ENCODE measurements at regions not wholly inside any gene's neighbourhood (a gene's known extent, or its start where the extent isn't known, plus 50 kb on each side); places are given as distances from the start of the nearest gene placed in this dataset.
A peak's percentile ranks its signal among the peaks of the same experiment; 100 is the strongest.
"Not testable (repeated sequence)": the region's sequence is repeated elsewhere in the genome, so short reads cannot be mapped to it uniquely, and the experiment has no call there.

DNA sequence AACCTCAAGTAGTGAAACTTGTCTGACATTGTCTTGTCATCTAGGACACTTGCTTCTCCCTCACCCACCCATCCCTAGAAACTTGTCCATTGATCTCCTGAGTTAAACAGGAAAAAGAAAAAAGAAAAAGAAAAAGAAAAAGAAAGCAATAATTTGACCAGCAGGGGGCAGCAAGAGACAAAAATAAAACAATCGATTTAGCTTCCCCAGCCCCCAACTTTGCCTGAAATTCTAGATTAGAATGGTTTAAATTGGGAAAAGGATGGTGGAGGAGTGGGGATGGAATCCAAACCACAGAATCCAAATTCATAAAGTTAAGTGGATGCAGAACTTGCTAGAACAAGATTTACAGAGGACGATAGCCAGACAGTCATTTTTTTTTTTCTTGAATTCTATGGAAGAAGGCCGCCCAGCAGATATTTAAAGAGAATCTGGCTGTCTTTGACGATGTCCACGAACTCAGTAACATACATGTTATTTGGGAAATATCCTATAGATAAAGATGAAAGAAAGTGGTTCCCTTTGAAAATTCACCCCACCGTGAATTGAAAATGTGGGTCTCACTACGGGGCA, 282.9 kb downstream of the USP46 start:
- DNase-seq, result peak in 1 of 2 donors; percentile 34

DNA sequence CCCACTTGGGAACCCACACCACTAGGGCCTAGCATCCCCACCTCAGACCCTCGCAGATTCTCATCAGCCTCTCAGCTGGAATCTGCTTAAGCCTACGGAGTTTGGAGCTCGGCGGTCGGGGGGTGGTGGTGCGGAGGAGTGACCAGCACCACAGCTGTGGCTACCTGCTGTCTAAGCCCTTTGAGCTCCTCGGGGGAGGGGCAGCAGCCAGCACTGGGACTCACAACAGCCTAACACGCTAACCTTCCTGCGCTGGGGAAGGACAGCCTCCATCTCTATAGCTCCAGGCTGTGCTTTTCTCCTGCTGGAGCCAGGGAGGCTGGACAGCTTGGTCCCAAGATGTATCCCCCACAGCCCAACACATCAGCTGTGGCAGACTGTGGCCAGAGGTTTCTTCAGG, 281.5 kb downstream of the USP46 start:
- DNase-seq, result no peak

DNA sequence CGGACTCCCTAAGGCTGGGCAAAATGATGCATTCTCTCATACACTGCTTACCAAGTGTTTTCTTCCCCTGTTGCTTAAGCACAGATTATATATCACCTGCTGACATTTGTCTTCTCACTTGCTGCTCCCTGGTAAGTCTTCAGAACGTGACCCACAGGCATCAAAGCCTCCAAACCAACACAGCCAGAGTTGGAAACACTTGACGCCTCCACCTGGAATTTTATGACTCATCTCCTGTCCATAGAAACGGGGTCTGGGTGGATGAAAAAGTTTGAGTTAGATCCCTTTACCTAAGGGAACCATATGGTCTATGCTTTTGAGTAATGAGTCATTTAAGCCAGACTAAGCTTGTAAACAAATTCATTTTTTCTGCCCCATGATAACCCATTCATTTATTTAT, 251.6 kb downstream of the USP46 start:
- DNase-seq, result no peak

DNA sequence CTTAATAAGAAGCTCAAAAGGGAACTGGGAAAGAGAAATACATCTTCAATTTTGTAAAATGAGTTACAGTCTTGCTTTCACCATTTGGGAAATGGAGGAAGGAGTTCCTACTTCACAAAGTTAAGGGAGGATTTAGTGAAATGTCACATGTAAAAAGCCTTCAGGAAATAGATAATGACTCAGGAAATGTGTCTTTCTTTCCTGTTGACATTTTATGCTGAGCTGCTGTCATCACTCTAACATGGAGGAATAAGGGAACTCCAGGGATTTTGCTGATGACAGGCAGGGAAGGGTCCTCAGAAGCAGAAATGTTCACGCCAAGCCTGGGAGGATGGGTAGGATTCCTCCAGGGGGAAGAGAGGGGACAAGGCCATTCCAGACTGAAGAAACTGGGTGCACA, 251.1 kb downstream of the USP46 start:
- no peak for DNase-seq

DNA sequence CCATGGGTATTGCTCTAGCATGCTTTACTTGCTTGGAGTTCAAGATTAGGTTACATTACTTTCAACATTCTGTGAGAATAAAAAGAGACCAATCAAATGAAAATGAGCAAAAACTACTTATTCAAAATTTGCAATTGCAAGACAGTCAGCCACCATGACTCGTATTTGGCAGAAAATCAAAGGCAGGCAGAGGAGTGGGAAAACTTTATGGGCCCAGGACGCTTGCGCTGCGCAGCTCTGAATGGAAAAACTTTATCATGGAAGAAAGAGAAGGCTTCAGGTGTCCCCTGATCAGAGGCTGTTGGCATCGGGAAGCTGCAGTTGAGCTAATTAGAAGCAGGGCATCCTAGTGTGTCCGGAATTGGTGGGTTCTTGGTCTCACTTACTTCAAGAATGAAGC, 250.6 kb downstream of the USP46 start:
- no peak for DNase-seq

DNA sequence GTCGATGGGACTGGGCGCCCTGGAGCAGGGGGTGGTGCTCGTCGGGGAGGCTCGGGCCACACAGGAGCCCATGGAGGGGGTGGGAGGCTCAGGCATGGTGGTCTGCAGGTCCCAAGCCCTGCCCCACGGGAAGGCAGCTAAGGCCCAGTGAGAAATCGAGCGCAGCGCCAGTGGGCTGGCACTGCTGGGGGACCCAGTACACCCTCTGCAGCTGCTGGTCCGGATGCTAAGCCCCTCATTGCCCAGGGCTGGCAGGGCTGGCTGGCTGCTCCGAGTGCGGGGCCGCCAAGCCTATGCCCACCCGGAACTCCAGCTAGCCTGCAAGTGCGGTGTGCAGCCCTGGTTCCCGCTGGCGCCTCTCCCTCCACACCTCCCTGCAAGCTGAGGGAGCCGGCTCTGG, 249.3 kb downstream of the USP46 start:
- not testable (repeated sequence) for DNase-seq

DNA sequence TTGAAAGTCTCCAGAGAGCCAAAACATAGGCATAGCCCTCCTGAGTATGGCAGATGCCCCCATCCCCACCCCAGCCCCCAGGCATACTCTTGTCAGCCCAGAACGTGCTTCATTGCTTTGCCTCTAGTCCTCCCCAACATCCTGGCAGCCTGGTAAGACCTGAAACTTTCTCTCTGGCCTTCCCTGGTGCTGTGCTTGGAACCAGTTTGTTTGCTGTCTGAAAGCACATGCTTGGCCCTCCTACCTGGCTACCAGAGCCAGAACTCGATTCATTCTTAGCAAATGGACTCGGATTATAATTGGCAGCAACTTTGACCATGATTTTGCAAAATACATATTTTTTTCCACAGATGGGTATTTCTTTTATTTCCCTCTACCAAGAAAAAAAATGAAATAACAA, 248.1 kb downstream of the USP46 start:
- no peak for DNase-seq

DNA sequence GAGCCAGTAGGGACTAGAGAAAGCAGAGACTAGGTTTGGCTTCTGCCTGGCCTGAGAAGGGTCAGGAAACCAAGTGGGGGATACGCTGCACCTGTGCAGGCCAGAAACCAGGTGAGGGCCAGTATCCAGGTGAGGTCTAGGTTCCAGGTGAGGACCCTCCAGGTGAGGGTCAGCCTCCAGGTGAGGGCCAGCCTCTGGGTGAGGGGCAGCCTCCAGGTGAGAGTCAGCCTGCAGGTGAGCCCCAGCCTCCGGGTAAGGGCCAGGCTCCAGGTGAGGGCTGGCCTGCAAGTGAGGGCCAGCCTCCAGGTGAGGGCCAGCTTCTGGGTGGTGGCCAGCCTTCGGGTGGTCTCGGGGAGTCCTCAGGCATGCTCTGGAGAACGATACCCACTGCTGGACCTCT, 238.8 kb downstream of the USP46 start:
- no peak for DNase-seq

DNA sequence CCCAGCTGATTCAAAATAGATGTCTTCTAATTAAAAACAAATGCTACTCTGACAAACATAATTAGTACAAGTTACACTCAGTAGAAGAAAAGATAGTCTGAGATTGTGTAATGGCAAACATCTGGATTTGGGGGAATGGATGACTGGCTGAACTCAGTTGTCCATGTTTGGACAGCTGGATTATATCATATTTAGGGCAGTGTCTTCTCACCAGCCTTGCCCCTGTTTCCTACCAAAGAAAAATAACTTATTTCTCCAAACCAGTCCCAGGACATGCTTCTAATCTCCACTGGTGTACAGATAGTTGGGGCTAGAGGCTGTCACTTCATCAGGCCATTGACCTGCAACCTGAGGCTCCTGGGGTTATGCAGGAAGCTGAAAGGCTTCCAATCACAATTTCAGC, 237.3 kb downstream of the USP46 start:
- no peak for DNase-seq

DNA sequence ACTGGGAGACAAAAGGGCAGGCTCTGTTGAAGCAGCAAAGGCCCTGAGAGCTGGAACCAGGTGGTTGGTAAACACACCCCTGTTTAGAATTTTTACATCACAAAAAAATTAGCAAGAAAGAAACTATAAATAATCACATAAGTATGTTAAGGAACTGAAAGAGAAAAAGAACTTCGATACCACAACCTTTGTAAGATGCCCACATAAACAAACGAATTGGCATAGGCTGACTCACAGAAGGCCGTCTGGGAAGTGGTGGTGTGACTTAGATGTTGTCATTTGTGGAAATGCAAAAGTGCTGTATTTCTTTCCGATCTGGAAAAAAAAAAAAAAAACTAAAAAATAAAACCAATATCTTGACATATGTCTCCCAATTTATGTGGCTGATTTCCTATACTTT, 235.1 kb downstream of the USP46 start:
- no peak for DNase-seq

DNA sequence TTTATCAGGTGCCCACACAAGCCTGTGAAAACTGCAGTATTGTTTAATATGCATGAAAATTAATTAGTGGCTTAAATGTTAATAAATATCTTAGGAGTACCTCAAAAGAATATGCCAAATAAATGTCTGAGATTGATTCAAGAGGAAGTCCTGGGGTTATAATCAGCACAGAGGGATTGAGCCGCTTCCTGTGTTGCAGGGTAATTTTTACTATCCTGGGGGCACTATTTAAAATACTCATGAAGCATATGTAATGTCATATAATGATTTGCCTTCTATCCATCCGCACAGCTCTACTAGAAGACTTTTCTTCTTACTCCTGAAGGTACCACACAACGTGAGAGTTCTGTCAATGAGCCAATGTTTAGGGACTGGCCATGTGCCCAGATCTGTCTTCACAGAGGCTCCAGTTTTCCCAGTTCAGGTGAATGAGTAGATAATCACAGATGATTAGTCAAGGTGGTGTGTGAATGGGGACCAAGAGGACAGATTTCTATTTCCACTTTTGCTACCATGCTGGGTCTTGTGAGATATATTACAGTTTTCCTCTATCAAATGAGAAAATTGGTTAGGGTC, 233.3 kb downstream of the USP46 start:
- no peak for DNase-seq

DNA sequence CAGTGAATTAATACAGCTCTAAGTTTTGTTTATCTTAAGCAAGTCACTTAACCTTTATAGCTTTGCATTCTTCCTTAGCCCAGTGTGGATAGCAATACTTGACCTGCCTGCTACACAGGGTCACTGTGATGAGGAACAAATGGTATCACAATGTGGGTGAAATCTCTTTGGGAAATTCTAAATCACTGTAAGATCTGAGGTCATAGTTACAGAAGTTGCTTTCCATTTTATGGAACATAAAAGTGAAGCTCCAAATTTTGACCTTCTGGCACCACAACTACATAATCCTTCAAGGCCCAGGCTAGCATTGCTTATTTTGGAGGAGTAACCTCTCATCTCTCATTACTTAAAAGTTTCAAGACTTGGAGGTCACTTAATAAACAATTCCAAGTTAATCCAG, 227.7 kb downstream of the USP46 start:
- no peak for DNase-seq

DNA sequence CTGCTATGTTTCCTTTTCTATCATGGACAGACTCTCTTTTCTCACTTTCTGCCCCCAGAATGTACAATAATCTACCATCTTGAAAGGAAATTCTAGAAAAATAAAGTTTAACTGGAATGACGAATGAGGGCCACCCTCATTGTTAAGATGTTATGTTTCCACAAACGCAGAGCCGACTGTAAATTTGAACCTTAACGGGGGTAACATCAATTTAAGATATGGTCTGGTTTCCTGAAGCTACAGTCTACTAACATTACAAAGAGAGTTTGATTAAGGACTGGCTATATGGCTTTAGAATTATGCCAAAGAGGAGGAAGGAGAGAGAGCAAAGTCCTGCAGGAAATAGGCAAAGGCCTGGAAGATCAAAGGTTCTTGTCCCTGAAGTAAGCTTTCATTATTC, 227.2 kb downstream of the USP46 start:
- DNase-seq, result no peak

DNA sequence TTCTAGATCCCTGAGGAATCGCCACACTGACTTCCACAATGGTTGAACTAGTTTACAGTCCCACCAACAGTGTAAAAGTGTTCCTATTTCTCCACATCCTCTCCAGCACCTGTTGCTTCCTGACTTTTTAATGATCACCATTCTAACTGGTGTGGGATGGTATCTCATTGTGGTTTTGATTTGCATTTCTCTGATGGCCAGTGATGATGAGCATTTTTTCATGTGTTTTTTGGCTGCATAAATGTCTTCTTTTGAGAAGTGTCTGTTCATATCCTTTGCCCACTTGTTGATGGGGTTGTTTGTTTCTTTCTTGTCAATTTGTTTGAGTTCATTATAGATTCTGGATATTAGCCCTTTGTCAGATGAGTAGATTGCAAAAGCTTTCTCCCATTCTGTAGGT, 216.6 kb downstream of the USP46 start:
- DNase-seq, result not testable (repeated sequence)

DNA sequence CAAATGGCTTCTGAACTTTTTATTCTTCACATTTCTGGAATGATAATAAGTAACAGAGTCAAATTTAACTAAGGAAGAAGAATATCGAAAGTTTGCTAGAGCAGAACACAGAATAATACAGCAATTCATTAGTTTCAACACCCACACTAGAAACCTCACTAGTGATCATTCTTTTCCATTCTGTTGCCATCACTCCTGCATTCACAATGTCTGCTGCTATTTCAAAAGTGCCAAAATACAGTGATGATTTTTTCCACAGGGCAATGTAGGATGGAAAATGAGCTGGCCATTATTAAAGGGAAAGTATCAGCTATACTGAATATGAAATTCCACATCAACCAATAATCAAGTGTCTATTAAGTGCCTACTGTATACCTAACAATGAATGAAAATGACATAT, 186.7 kb downstream of the USP46 start:
- no peak for DNase-seq

DNA sequence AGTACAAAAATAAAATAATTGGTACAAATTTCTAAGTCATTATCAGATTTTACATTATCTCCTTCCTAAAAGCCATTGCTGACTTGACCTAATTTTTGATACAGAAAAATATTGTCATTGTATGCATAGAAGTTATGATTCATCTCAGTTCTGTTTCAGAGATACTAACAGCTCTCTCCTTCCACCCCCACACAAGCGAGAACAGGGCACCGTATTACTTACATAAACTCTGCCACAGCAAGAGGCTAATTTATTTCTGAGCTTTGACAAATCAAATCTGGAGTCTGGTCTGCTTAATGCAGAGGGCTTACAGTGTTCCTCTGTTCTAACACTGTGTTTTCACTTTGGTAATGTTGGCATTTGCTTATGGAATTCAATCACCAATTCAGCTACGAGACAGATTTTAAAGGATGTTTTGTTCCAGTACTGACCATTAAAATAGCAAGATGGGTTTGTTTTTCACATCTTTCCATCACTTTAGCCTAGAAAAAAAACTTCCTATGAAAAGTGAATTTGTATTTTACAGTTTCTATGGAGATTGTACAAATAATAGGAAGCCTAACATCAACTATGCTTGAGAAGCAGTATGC, 181.8 kb downstream of the USP46 start:
- DNase-seq, result no peak

DNA sequence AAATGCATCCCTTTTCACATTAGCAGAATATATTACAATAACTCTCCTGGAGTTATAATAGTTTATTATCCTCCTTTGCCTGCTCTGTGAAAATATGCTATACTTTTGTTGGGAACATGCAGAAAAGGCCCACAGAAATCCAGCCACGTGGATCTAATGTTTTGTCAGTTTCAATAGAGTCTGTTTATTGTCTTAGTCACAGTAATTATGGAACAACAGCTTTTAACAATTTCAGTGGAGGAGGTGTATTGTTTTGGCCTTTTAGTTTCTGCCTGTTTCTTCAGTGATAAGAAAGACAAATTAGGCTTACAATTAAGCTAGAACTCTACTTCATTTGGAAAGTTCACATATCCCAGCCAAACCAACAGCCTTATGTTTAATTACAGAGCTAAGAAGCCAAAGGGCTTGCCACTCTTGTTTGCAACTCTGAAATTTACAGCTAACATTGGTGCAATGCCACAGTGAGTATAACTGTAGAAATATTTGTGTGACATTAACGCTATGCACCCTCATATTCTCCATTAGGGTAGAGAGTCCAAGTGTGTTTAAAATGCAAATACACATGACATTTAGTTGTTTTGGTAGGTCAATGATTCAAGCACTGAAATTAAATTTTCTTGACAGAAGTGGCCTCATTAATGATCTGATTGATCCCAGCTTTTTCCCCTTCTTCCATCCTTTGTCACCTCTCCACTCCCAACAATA, 175.8 kb downstream of the USP46 start:
- no peak for DNase-seq

DNA sequence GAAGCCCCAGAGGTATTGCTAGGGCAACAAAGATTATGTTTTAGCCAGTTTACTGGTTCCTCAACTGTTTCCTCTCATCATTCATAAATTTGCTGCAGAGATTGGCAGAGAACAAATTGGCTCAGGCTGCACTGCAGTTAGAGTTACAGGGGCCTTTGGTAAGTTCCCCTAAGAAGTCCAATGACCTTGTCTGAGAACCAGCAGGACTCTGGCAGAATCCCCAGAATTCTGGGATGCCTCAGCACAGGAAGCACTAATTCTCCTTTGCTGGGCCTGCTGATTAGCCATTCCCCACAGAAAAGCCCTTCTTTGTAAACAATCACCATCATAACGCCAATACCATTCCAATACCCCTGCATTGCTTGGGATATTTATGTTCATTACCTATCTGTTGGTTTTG, 151.3 kb downstream of the USP46 start:
- DNase-seq, result no peak

DNA sequence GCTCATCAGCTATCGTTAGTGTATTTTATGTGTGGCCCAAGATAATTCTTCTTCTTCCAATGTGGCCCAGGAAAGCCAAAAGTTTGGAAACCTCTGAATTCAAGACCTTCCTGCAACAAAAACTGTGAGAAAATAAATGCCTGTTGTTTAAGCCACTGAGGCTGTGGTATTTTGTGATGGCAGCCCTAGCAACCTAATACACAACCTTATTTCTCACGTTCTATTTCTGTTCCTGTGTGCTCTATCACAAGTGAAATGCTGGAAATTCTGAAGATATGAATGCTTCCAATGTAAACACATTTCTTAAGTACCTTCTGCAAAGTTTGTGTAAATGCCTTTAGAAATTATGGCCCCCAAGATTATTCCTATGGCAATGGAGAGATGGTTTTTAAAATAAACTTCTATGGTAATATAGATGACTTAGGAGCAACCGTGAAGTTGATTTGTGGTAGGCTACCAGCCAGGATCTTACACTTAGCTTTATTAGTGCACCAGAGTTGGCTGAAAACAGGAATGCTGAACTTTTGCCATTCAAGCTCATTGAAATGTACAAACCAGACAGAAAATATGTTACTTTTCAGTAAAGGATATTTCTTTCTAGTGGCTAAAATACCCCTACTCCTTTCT, 148.0 kb downstream of the USP46 start:
- DNase-seq, result no peak

DNA sequence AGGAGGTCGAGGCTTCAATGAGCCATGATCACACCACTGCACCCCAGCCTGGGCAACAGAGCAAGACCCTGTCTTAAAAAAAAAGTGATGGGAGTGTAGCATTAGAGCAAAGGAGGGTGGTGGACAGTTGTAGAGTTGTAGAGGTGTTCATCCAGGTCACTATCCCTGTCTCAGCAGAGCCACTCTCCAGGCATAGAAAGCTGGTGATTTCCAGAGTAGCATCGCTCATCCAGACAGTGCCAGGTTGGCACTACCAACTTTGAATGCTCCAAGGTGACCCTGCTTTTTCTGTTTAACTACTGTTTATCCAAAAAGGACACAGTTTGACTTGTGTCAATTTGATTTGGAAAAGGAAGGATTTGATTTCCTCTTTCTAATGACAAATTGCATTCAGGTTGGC, 147.3 kb downstream of the USP46 start:
- DNase-seq, result no peak

DNA sequence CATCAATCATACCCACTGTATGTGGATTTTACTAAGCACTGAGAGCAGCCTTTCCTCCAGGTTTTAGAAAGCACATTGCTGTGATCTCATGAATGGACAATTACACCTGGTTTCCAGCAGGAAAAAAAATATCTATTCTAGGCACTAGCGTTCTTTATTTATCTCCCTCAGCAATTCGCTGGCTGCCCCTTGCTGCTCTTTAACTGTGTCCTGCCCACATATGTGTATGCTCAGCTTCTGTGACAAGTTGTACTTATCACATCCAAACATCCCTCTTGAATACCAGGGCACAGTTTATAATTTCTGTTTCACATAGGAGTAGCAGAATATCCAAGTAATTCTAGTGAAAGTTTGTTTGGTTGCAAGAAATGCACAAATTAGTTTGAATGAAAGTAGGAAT, 146.8 kb downstream of the USP46 start:
- DNase-seq, result no peak

DNA sequence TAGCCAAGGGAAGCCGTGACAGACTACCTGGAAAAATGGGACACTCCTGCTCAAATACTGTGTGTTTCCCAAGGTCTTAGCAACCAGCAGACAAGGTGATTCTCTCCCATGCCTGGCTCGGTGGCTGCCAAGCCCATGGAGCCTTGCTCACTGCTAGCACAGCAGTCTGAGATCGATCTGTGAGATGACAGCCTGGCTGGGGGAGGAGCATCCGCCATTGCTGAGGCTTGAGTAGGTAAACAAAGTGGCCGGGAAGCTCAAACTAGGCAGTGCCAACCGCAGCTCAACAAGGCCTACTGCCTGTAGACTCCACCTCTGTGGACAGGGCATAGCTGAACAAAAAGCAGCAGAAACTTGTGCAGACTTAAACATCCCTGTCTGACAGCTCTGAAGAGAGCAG, 137.0 kb downstream of the USP46 start:
- not testable (repeated sequence) for DNase-seq

DNA sequence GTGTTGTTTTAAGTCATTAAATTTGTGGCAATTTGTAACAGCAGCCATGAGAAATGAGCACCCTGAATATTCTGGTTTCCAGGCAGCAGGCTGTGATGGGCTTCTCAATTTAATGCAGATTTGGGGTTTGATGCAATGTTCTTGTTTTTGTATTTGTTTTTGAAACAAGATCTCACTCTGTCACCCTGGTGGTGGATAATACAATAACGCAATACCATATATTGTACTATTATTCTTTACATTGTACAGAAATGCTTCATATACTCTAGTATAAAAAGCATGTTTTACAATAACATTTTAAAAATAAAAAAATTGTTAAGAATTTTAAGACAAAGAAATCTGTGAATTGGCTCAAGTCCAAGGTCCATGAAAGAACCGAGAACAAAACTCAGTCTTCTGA, 129.1 kb downstream of the USP46 start:
- no peak for DNase-seq

DNA sequence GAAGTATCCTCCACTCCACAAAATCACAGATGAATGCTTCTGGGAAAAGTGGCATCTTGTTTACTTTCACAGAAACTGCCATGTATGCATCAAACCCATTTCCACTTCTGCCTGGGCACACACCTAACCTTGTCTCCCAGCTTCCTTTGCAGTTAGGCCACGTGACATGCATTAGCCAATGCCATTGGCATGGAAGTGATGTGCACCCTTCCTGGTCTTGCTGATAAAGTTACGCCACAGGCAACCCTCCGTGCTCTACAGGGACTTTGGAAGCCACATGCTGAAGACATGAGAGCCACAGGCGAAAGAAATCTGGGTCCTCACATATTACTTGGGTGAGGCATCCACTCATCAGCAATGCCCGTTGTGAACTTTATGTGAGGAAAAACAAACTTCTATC, 123.3 kb downstream of the USP46 start:
- no peak for DNase-seq

Measured in CD4-positive, alpha-beta T cell treated with Interleukin-4 for 1 hour (primary cell).